ENCODE measurements at regions not wholly inside any gene's neighbourhood (a gene's known extent, or its start where the extent isn't known, plus 50 kb on each side); places are given as distances from the start of the nearest gene placed in this dataset.

DNA sequence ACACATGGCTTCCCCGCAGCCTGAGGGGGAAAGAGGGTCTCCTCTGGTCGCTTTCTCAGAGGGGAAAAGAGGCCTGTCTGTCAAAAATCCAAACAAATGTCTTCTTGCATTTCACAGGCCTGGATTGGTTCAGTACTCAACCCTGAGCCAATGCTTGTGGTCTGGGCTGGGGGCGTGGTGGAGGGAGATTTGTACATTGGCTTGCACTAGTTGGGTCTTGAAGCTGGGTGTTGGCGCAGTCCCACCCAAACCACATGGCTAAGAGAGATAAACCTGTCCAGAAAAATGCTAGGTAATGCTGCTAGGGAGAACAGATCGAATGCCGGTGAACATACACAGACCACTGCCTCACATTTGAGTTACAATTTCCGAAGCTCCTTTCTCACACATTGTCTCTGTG is 461.6 kb downstream of the MED13L start:
- Mint-ChIP-seq H3K36me3 (ENCODE audit: low read depth) (no peaks in the 10 kb centered on the region), H3K27ac (no peak overlapping the region), H3K27me3 (ENCODE audit: insufficient read depth) (peaks cover 22% of the 10 kb centered on the region), H3K9me3 (0 out of 2 replicates have a peak, but pooled peaks cover 4% of the 10 kb centered on the region), H3K4me1 (ENCODE audit: low read depth) (no peaks in the 10 kb centered on the region; the same call in 1 of the 2 replicates), H3K4me3 (no peak overlapping the region)
- TF ChIP-seq, protein P1, sequence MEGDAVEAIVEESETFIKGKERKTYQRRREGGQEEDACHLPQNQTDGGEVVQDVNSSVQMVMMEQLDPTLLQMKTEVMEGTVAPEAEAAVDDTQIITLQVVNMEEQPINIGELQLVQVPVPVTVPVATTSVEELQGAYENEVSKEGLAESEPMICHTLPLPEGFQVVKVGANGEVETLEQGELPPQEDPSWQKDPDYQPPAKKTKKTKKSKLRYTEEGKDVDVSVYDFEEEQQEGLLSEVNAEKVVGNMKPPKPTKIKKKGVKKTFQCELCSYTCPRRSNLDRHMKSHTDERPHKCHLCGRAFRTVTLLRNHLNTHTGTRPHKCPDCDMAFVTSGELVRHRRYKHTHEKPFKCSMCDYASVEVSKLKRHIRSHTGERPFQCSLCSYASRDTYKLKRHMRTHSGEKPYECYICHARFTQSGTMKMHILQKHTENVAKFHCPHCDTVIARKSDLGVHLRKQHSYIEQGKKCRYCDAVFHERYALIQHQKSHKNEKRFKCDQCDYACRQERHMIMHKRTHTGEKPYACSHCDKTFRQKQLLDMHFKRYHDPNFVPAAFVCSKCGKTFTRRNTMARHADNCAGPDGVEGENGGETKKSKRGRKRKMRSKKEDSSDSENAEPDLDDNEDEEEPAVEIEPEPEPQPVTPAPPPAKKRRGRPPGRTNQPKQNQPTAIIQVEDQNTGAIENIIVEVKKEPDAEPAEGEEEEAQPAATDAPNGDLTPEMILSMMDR (IDR thresholded peaks at IDR 0.05), result no peak
- no peak for DNase-seq

DNA sequence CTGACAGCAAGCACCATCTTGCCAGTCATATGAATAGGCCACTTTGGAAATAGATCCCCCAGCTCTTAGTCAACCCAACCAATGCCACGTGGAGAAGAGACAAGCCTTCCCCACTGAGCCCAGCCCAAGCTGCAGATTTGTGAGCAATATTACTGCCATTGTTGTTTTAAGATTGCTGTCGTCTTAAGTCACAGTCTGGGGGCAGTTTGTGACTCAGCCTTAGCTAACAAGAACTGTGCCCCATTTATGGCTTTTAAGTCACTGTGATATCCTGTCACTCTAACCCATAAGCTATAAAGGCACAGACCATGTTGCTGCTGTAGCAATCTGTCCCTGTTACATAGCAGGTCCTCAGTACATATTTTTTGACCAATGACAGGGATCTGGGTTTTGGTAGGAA is 464.2 kb downstream of the MED13L start:
- H3K27me3 Mint-ChIP-seq (ENCODE audit: insufficient read depth), result peaks cover 36% of the 10 kb centered on the region

DNA sequence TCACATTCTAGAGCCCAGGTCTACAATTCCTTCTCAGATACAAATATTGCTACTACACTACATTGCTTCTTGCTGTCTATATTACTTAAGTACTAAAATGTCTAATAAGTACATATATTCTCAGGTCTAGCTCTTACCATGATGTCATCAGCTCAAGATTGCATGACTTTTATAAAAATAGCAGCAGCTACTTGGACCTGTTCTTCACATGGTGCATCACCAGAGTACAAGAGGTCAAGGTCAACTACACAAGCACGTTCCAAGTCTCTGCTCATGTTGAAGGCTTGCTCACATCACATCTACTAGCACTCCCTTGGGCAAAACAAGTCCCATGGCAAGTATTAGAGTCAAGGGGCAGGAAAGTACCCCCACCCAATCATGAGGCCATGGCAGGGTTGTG is 465.6 kb downstream of the MED13L start:
- DNase-seq, result no peak
- H3K4me3 Mint-ChIP-seq, result no peak overlapping the region
- H3K9me3 Mint-ChIP-seq, result 0 out of 2 replicates have a peak, but pooled peaks cover 4% of the 10 kb centered on the region
- H3K27ac Mint-ChIP-seq, result no peak overlapping the region
- H3K4me1 Mint-ChIP-seq (ENCODE audit: low read depth), result no peaks in the 10 kb centered on the region; the same call in 1 of the 2 replicates
- peaks cover 30% of the 10 kb centered on the region for H3K27me3 Mint-ChIP-seq (ENCODE audit: insufficient read depth)
- no peaks in the 10 kb centered on the region for H3K36me3 Mint-ChIP-seq (ENCODE audit: low read depth)
- TF ChIP-seq, protein P1 (IDR thresholded peaks at IDR 0.05), result no peak

More for the DNA sequence above, 464.2 kb downstream of the MED13L start:
- no peak overlapping the region for H3K27ac Mint-ChIP-seq
- TF ChIP-seq, protein P1 (IDR thresholded peaks at IDR 0.05), result no peak
- H3K36me3 Mint-ChIP-seq (ENCODE audit: low read depth), result no peaks in the 10 kb centered on the region
- no peak for DNase-seq
- H3K4me1 Mint-ChIP-seq (ENCODE audit: low read depth), result no peaks in the 10 kb centered on the region; the same call in 1 of the 2 replicates
- H3K9me3 Mint-ChIP-seq, result 0 out of 2 replicates have a peak, but pooled peaks cover 4% of the 10 kb centered on the region
- no peak overlapping the region for H3K4me3 Mint-ChIP-seq

DNA sequence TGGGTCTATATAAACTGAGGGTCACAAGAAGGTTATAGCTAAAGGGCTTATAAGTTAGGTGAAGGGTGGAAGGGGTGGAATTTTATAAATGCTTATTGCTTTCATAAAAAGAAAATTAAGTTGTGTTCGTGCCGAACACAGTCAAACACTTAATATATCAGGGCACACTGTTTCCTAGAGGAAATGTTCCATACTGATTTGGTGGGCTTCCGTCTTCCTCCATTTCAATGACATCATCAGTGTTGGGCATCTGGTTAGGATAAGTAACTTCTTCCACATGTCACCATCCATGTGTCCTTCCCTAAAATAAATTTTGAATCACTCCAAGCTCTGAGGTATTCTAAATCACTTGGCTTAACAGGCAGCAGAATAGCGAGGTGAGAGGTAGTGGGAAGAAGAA is 466.4 kb downstream of the MED13L start:
- no peaks in the 10 kb centered on the region; the same call in 1 of the 2 replicates for H3K4me1 Mint-ChIP-seq (ENCODE audit: low read depth)
- H3K9me3 Mint-ChIP-seq, result 0 out of 2 replicates have a peak, but pooled peaks cover 4% of the 10 kb centered on the region
- DNase-seq, result no peak
- TF ChIP-seq, protein P1 (IDR thresholded peaks at IDR 0.05), result no peak
- no peaks in the 10 kb centered on the region for H3K36me3 Mint-ChIP-seq (ENCODE audit: low read depth)
- H3K4me3 Mint-ChIP-seq, result no peak overlapping the region
- H3K27ac Mint-ChIP-seq, result no peak overlapping the region
- H3K27me3 Mint-ChIP-seq (ENCODE audit: insufficient read depth), result peaks cover 27% of the 10 kb centered on the region

DNA sequence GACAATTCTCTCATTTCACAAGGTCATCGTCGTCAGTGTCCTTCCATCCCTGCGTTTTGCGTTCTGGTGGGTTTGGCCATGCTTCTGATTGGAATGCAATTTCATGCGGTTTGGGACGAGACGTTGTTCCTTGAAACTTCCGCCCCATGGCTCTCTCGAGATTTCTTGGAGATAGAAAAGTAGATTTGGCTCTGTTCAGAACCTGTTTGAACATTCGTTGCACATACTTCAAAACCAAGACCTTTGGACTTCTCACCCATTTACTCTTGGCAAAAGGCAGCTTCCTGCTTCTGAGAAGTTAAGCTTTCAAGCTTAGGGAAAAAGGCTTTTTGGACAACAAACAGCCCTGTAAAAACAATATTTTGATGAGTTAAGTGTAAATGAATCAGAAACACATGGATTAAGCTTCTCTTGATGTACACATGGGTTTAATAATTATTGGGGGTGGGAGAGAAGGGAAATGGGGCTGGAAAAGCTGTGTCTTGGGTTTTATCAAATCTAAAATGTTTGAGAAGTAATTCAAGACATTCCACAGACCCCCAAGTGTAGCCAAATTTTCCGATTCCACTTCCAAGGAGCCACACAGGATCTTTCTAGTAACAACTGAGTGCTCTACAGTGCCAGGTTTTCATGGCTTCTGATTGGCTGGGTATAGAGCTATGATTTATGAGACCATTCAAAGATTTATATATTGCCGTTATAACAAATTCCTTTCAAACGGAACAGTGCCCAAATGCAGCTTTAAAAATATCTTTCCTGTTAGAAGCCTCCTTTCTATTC is 467.2 kb downstream of the MED13L start:
- H3K27ac Mint-ChIP-seq, result no peak overlapping the region
- no peaks in the 10 kb centered on the region for H3K36me3 Mint-ChIP-seq (ENCODE audit: low read depth)
- peaks cover 27% of the 10 kb centered on the region for H3K27me3 Mint-ChIP-seq (ENCODE audit: insufficient read depth)

More for the DNA sequence above, 467.2 kb downstream of the MED13L start:
- Mint-ChIP-seq H3K4me3 (no peak overlapping the region), H3K9me3 (0 out of 2 replicates have a peak, but pooled peaks cover 4% of the 10 kb centered on the region), H3K4me1 (ENCODE audit: low read depth) (no peaks in the 10 kb centered on the region; the same call in 1 of the 2 replicates)
- TF ChIP-seq, protein P1 (IDR thresholded peaks at IDR 0.05), result no peak
- no peak for DNase-seq
